H1 (cell line): ENCODE measurements at regions not wholly inside any gene's neighbourhood (a gene's known extent, or its start where the extent isn't known, plus 50 kb on each side); places are given as distances from the start of the nearest gene placed in this dataset.

Source experiments
- CTCF ChIA-PET: fragments of 300-600 bp; sonication (Branson Sonifier 250); formaldehyde crosslinking; loops from one replicate; lab custom pipeline; 2021; ENCODE audit not compliant: partially characterized antibody; lab: Charles Lee
- POLR2A ChIA-PET: fragments of 300-600 bp; sonication (Branson Sonifier 250); formaldehyde crosslinking; loops from one replicate; lab custom pipeline; 2021; ENCODE audit warnings: inconsistent platforms; ENCODE audit not compliant: partially characterized antibody; lab: Charles Lee
- DNase-seq, 2 experiments: peaks; one replicate each; pipeline versions ENCODE4 v3.0.0 to v3.0.0-alpha.2; 2010 to 2022; ENCODE audit warnings: low spot score in 2 of 2, low read depth in 1 of 2, mixed read lengths in 1 of 2
- FAIRE-seq: peaks from 2 replicates; lab custom pipeline; 2011; peaks lifted over from hg19 to GRCh38; lab: Jason Lieb, UNC
- H2AFZ ChIP-seq: 2 replicates; pipeline ENCODE4 v1.8.1; 2012; ENCODE audit warnings: low read length, inconsistent platforms
- H2AK5ac ChIP-seq: 2 replicates; pipeline ENCODE4 v1.6.1; 2013; ENCODE audit warnings: low read depth, low read length
- H2BK120ac ChIP-seq: replicated peaks from 2 replicates; pipeline ENCODE3; 2013; ENCODE audit warnings: low read depth, low read length, inconsistent platforms
- H2BK12ac ChIP-seq: 2 replicates; pipeline ENCODE4 v1.6.1; 2013; ENCODE audit warnings: low read depth, low read length
- H2BK15ac ChIP-seq: 2 replicates; pipeline ENCODE4 v1.6.1; 2013; ENCODE audit warnings: low read length
- H2BK20ac ChIP-seq: 2 replicates; pipeline ENCODE4 v1.6.1; 2013; ENCODE audit warnings: low read length
- H2BK5ac ChIP-seq: 2 replicates; pipeline ENCODE4 v1.6.1; 2013; ENCODE audit warnings: low read depth, low read length
- H3K14ac ChIP-seq: 2 replicates; pipeline ENCODE4 v1.6.1; 2013; ENCODE audit warnings: inconsistent platforms; ENCODE audit not compliant: insufficient read length
- H3K18ac ChIP-seq: 2 replicates; pipeline ENCODE4 v1.6.1; 2013; ENCODE audit warnings: low read length; ENCODE audit errors: extremely low read depth
- H3K23ac ChIP-seq: 2 replicates; pipeline ENCODE4 v1.6.1; 2013; ENCODE audit warnings: inconsistent platforms; ENCODE audit not compliant: insufficient read length
- H3K23me2 ChIP-seq: 2 replicates; pipeline ENCODE4 v1.6.1; 2013; ENCODE audit warnings: low read depth, low read length
- H3K27ac ChIP-seq: 2 replicates; pipeline ENCODE4 v1.6.1; 2011; ENCODE audit warnings: low read depth, low read length, inconsistent platforms
- H3K27me3 ChIP-seq, 4 experiments: replicated peaks in 1 of 4; 1 replicate in 1 of 4; 2 replicates in 3 of 4; pipeline versions ENCODE4 v1.6.1 to v1.8.1; 2011 to 2013; ENCODE audit warnings: low read length in 3 of 4, mild to moderate bottlenecking in 3 of 4, inconsistent platforms in 2 of 4, mixed read lengths in 2 of 4, moderate library complexity in 1 of 4; ENCODE audit not compliant: control insufficient read depth in 3 of 4, insufficient read depth in 3 of 4; ENCODE audit errors: extremely low read depth in 1 of 4
- H3K36me3 ChIP-seq, 4 experiments: 2 replicates each; pipeline versions ENCODE4 v1.6.1 to v1.8.1; 2011 to 2013; ENCODE audit warnings: mild to moderate bottlenecking in 4 of 4, low read length in 3 of 4, moderate library complexity in 2 of 4, control low read depth in 1 of 4, inconsistent platforms in 1 of 4; ENCODE audit not compliant: insufficient read depth in 4 of 4, control insufficient read depth in 2 of 4
- H3K4ac ChIP-seq: replicated peaks from 2 replicates; pipeline ENCODE3; 2013; ENCODE audit warnings: low read length, low read depth, mixed read lengths, inconsistent platforms; ENCODE audit not compliant: insufficient read length
- H3K4me1 ChIP-seq, 4 experiments: replicated peaks in 1 of 4; 1 replicate in 1 of 4; 2 replicates in 3 of 4; pipeline versions ENCODE4 v1.6.1 to v1.8.1; 2011 to 2013; ENCODE audit warnings: low read length in 3 of 4, inconsistent platforms in 2 of 4, mixed read lengths in 1 of 4; ENCODE audit not compliant: insufficient read depth in 4 of 4, control insufficient read depth in 3 of 4
- H3K4me2 ChIP-seq, 2 experiments: 2 replicates each; pipeline versions ENCODE4 v1.6.1 to v1.8.1; 2011 to 2013; ENCODE audit warnings: low read depth in 2 of 2, low read length in 2 of 2, control low read depth in 1 of 2, inconsistent platforms in 1 of 2, mild to moderate bottlenecking in 1 of 2; ENCODE audit not compliant: insufficient read depth in 1 of 2
- H3K4me3 ChIP-seq, 4 experiments: fragments of 200-600, 300-600 bp in 1 of 4; sonication (generic), shearing (Covaris generic), sonication (Bioruptor Twin) in 1 of 4; 2 replicates each; pipeline versions ENCODE4 v1.5.1 to v1.8.1; 2011 to 2016; ENCODE audit warnings: low read length in 4 of 4, low read depth in 3 of 4, control low read depth in 2 of 4, inconsistent platforms in 2 of 4, mild to moderate bottlenecking in 2 of 4, mixed read lengths in 1 of 4, moderate library complexity in 1 of 4; ENCODE audit not compliant: insufficient read depth in 2 of 4; ENCODE audit errors: extremely low read depth in 1 of 4
- H3K56ac ChIP-seq: replicated peaks from 2 replicates; pipeline ENCODE3; 2013; ENCODE audit warnings: low read depth, mild to moderate bottlenecking, mixed read lengths, low read length, inconsistent platforms; ENCODE audit not compliant: insufficient read length
- H3K79me1 ChIP-seq: 2 replicates; pipeline ENCODE4 v1.6.1; 2013; ENCODE audit warnings: low read depth, low read length, control low read depth
- H3K79me2 ChIP-seq, 2 experiments: 2 replicates each; pipeline versions ENCODE4 v1.6.1 to v1.8.1; 2012 to 2013; ENCODE audit warnings: low read length in 2 of 2, mild to moderate bottlenecking in 2 of 2, inconsistent platforms in 1 of 2; ENCODE audit not compliant: insufficient read depth in 2 of 2, control insufficient read depth in 1 of 2
- H3K9ac ChIP-seq, 4 experiments: replicated peaks in 1 of 4; 1 replicate in 1 of 4; 2 replicates in 3 of 4; pipeline versions ENCODE4 v1.6.1 to v1.8.1; 2011 to 2013; ENCODE audit warnings: low read depth in 3 of 4, low read length in 3 of 4, control low read depth in 2 of 4, mild to moderate bottlenecking in 2 of 4, moderate library complexity in 2 of 4, inconsistent platforms in 1 of 4; ENCODE audit errors: extremely low read depth in 1 of 4
- H3K9me3 ChIP-seq, 2 experiments: 2 replicates each; pipeline versions ENCODE4 v1.6.1 to v1.8.1; 2012 to 2013; ENCODE audit warnings: mild to moderate bottlenecking in 2 of 2, moderate library complexity in 2 of 2, control low read depth in 1 of 2, inconsistent platforms in 1 of 2, low read depth in 1 of 2, low read length in 1 of 2, mixed read lengths in 1 of 2; ENCODE audit not compliant: insufficient read depth in 2 of 2
- H4K20me1 ChIP-seq, 2 experiments: replicated peaks in 1 of 2; 2 replicates each; pipeline versions ENCODE3 to v1.8.1; 2011 to 2013; ENCODE audit warnings: inconsistent platforms in 2 of 2, low read length in 2 of 2, mild to moderate bottlenecking in 1 of 2; ENCODE audit not compliant: insufficient read depth in 2 of 2, control insufficient read depth in 1 of 2
- H4K5ac ChIP-seq: 2 replicates; pipeline ENCODE4 v1.6.1; 2013; ENCODE audit warnings: low read length, low read depth, mixed read lengths, inconsistent platforms; ENCODE audit not compliant: insufficient read length
- H4K8ac ChIP-seq: 2 replicates; pipeline ENCODE4 v1.8.0; 2013; ENCODE audit warnings: mild to moderate bottlenecking, moderate library complexity, low read length, inconsistent platforms; ENCODE audit not compliant: insufficient read depth; ENCODE audit errors: extremely low read depth
- H4K91ac ChIP-seq: replicated peaks from 2 replicates; pipeline ENCODE3; 2013; ENCODE audit warnings: low read length, mixed read lengths, inconsistent platforms; ENCODE audit not compliant: insufficient read length
- BRCA1 ChIP-seq: IDR thresholded peaks from 2 replicates; pipeline ENCODE4 v1.6.1; 2012; ENCODE audit warnings: low read depth, low read length, improper control_type of control experiment
- CBX5 ChIP-seq: fragments of 300-800, 300-1000 bp; sonication (generic); IDR thresholded peaks from 2 replicates; pipeline ENCODE4 v1.7.1; 2016; ENCODE audit warnings: antibody characterized with exemption, low read length, low read depth
- FOSL1 ChIP-seq: IDR thresholded peaks from 2 replicates; pipeline ENCODE4 v1.6.1; 2011; ENCODE audit warnings: mild to moderate bottlenecking, low read depth, low read length, moderate library complexity; ENCODE audit not compliant: insufficient read depth
- JUND ChIP-seq: IDR thresholded peaks from 2 replicates; pipeline ENCODE4 v1.6.1; 2011; ENCODE audit warnings: mild to moderate bottlenecking, improper control_type of control experiment, low read length
- KDM1A ChIP-seq: fragments of 200-600, 300-600 bp; sonication (generic); IDR thresholded peaks from 2 replicates; pipeline ENCODE4 v1.7.1; 2016; ENCODE audit warnings: mild to moderate bottlenecking, low read length, borderline replicate concordance
- RBBP5 ChIP-seq: IDR thresholded peaks from 2 replicates; pipeline ENCODE4 v1.7.1; 2012; ENCODE audit warnings: low read depth, mild to moderate bottlenecking, inconsistent platforms, low read length, moderate library complexity, borderline replicate concordance
- SRF ChIP-seq: IDR thresholded peaks from 2 replicates; pipeline ENCODE4 v1.6.1; 2011; ENCODE audit warnings: mild to moderate bottlenecking, low read depth, low read length, moderate library complexity
- TAF1 ChIP-seq: IDR thresholded peaks from 2 replicates; pipeline ENCODE4 v1.6.1; 2011; ENCODE audit warnings: mild to moderate bottlenecking, low read depth, low read length
- TCF12 ChIP-seq: IDR thresholded peaks from 2 replicates; pipeline ENCODE4 v1.6.1; 2011; ENCODE audit warnings: low read depth, mild to moderate bottlenecking, low read length
- TEAD4 ChIP-seq: IDR thresholded peaks from 2 replicates; pipeline ENCODE4 v1.6.1; 2012; ENCODE audit warnings: low read depth, low read length, inconsistent platforms, mixed read lengths
- YY1 ChIP-seq: IDR thresholded peaks from 2 replicates; pipeline ENCODE4 v1.6.1; 2011; ENCODE audit warnings: low read depth, mild to moderate bottlenecking, low read length
- ZNF274 ChIP-seq: IDR thresholded peaks from 2 replicates; pipeline ENCODE4 v1.7.0; 2012; ENCODE audit warnings: low read length, borderline replicate concordance; ENCODE audit errors: extremely low read depth
- WGBS, 2 experiments: shearing (Covaris generic) in 1 of 2; methylation state at CpG; one replicate each; pipeline versions ENCODE4 v1.1.6 to v1.1.7; 2013 to 2015; ENCODE audit warnings: low lambda C conversion rate in 2 of 2, mixed read lengths in 2 of 2, inconsistent platforms in 1 of 2, low coverage in 1 of 2, missing lambda C conversion rate in 1 of 2; ENCODE audit not compliant: insufficient replicate concordance in 2 of 2, insufficient coverage in 1 of 2, insufficient read length in 1 of 2; ENCODE audit errors: extremely low coverage in 1 of 2, missing lambda C conversion rate in 1 of 2; 5-methylcytosine and 5-hydroxymethylcytosine counted together
- TF ChIP-seq, protein P1 (sequence below), 3 experiments: IDR thresholded peaks; 1 replicate in 2 of 3; 2 replicates in 1 of 3; pipeline versions ENCODE4 v1.5.1 to v1.6.1; 2011; ENCODE audit warnings: low read length in 3 of 3, mild to moderate bottlenecking in 3 of 3, inconsistent platforms in 2 of 3, low read depth in 1 of 3, moderate library complexity in 1 of 3; ENCODE audit not compliant: insufficient read depth in 1 of 3; ENCODE audit errors: control extremely low read depth in 1 of 3

DNA sequence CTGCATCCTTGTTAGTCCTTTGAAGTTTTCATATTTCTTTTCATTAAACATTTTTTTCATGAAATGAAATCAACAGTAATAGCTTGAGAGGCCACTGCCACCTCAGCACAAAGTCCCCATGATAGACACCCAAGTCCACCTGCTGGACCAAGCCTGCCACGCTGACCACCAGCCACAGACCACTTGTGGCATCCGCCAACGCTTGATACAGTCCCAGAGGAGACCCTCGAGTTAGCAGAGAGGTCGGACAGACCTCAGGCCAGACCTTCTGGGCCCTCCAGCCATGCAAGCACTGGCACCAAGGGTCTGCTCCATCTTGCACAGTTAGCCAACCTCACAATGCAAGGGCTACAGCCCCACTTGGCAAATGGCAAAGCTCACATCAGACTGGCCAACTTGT is 91.8 kb upstream of the RTL6 start:
- CTCF ChIA-PET, result interaction anchor here (0.6 to 2.1 kb wide), 6 partner anchors 10 to 444 kb away, joined by 3 to 9 read pairs (median 4); no protein-coding TSS in a partner anchor
- no peaks in the 10 kb centered on the region for H3K23me2 ChIP-seq

More for the DNA sequence above, 91.8 kb upstream of the RTL6 start:
- Histone ChIP-seq H2AK5ac (no peak overlapping the region), H3K4ac (no peak overlapping the region), H3K4me1 (peaks cover 0 to 3% (median 1%) of the 10 kb centered on the region in 4 experiments; a peak in 2 of 7 replicates), H2BK12ac (no peak overlapping the region), H3K4me2 (no peak overlapping the region), H2AFZ (no peak overlapping the region), H3K9me3 (peaks cover 6 to 13% of the 10 kb centered on the region in 2 experiments; a peak in 1 of 4 replicates), H3K56ac (no peak overlapping the region), H2BK20ac (no peak overlapping the region), H4K20me1 (no peaks in the 10 kb centered on the region), H2BK5ac (no peak overlapping the region), H3K27me3 (no peaks in the 10 kb centered on the region; a peak in 1 of 7 replicates), H4K8ac (no peak overlapping the region), H3K27ac (no peak overlapping the region), H4K5ac (no peak overlapping the region), H3K4me3 (no peak overlapping the region), H3K79me2 (no peaks in the 10 kb centered on the region), H3K14ac (no peak overlapping the region), H2BK15ac (no peak overlapping the region), H3K9ac (no peak overlapping the region), H3K36me3 (no peaks in the 10 kb centered on the region), H3K18ac (no peak overlapping the region), H3K79me1 (no peaks in the 10 kb centered on the region), H3K23ac (no peak overlapping the region), H2BK120ac (no peak overlapping the region), H4K91ac (no peak overlapping the region)
- POLR2A ChIA-PET, result interaction anchor here (0.6 kb wide), 1 partner anchor 42 kb away, joined by 4 read pairs; no protein-coding TSS in a partner anchor
- DNase-seq (no peak), FAIRE-seq (no peak)
- 92% methylated on average over 5 of the region's 5 CpGs; no CpG with 5 or more reads in 1 of the 2 experiments for WGBS, 2 experiments
- TF ChIP-seq YY1 (no peak), BRCA1 (no peak), ZNF274 (no peak), TCF12 (no peak), FOSL1 (no peak), CBX5 (no peak), RBBP5 (no peak), SRF (no peak), TAF1 (no peak), KDM1A (no peak), JUND (no peak), TEAD4 (no peak)
- TF ChIP-seq, protein P1, sequence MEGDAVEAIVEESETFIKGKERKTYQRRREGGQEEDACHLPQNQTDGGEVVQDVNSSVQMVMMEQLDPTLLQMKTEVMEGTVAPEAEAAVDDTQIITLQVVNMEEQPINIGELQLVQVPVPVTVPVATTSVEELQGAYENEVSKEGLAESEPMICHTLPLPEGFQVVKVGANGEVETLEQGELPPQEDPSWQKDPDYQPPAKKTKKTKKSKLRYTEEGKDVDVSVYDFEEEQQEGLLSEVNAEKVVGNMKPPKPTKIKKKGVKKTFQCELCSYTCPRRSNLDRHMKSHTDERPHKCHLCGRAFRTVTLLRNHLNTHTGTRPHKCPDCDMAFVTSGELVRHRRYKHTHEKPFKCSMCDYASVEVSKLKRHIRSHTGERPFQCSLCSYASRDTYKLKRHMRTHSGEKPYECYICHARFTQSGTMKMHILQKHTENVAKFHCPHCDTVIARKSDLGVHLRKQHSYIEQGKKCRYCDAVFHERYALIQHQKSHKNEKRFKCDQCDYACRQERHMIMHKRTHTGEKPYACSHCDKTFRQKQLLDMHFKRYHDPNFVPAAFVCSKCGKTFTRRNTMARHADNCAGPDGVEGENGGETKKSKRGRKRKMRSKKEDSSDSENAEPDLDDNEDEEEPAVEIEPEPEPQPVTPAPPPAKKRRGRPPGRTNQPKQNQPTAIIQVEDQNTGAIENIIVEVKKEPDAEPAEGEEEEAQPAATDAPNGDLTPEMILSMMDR (IDR thresholded peaks at IDR 0.05; ENCODE audit: control extremely low read depth in 1 of 3, insufficient read depth in 1 of 3, low read depth in 1 of 3, low read length in 3 of 3), result no peak
